Gastrocnemius medialis (tissue), 4 donors: ENCODE measurements at regions not wholly inside any gene's neighbourhood (a gene's known extent, or its start where the extent isn't known, plus 50 kb on each side); places are given as distances from the start of the nearest gene placed in this dataset.

Experiments used
- CTCF ChIP-seq, 5 experiments: fragments of 450-650 bp in 3 of 5; fragments of 200-600 bp in 2 of 5; sonication (generic) in 2 of 5; IDR thresholded peaks in 4 of 5; conservative IDR thresholded peaks in 1 of 5; 1 replicate in 4 of 5; 2 replicates in 1 of 5; pipeline ENCODE4 v1.5.1; 2016 to 2019; ENCODE audit warnings: antibody characterized with exemption in 5 of 5, mild to moderate bottlenecking in 3 of 5, moderate library complexity in 3 of 5
- POLR2A ChIP-seq, 2 donors: fragments of 450-650 bp; IDR thresholded peaks; one replicate each; pipeline ENCODE4 v1.6.1; 2017; ENCODE audit warnings: antibody characterized with exemption in 2 of 2, mild to moderate bottlenecking in 2 of 2, moderate library complexity in 2 of 2

- TF ChIP-seq CTCF (IDR thresholded peaks at IDR 0.05 in 4 of 5, conservative IDR thresholded peaks at IDR 0.05 in 1 of 5) (no peak), POLR2A (IDR thresholded peaks at IDR 0.05) (no peak)
Measured at GRCh38 chr18:28984731-28985130, 807.8 kb upstream of the CDH2 start.
